Right renal pelvis (tissue), 4 donors: ENCODE measurements at regions not wholly inside any gene's neighbourhood (a gene's known extent, or its start where the extent isn't known, plus 50 kb on each side); places are given as distances from the start of the nearest gene placed in this dataset.

Experiments used
- DNase-seq, 4 donors: peaks; one replicate each; pipeline ENCODE4 v3.0.0-alpha.2; 2013; ENCODE audit warnings: low read depth in 4 of 4, low spot score in 3 of 4, missing footprints in 1 of 4

GRCh38 chr11:115119146-115119545 lies 385.1 kb downstream of the CADM1 start:
- DNase-seq, result no peak
